ENCODE measurements at regions not wholly inside any gene's neighbourhood (a gene's known extent, or its start where the extent isn't known, plus 50 kb on each side); places are given as distances from the start of the nearest gene placed in this dataset.

GRCh38 chr6:141123049-141123448 lies 1009.7 kb upstream of the GJE1 start:
- TF ChIP-seq CTCF (IDR thresholded peaks at IDR 0.05): no peak
- TF ChIP-seq POLR2A (IDR thresholded peaks at IDR 0.05): no peak

Measured in heart left ventricle (tissue), 13 donors.